GM12874 (cell line): ENCODE measurements at regions not wholly inside any gene's neighbourhood (a gene's known extent, or its start where the extent isn't known, plus 50 kb on each side); places are given as distances from the start of the nearest gene placed in this dataset.
A peak's percentile ranks its signal among the peaks of the same experiment; 100 is the strongest.

Source experiments
- CTCF ChIP-seq: IDR thresholded peaks from 2 replicates; pipeline ENCODE4 v1.5.1; 2011; ENCODE audit warnings: low read depth, mild to moderate bottlenecking, control low read depth, low read length, moderate library complexity; ENCODE audit not compliant: insufficient read depth

GRCh38 chr1:70504176-70504820 is 93.2 kb downstream of the CTH start:
- TF ChIP-seq CTCF: no peak

- TF ChIP-seq CTCF: no peak
Observed at GRCh38 chr1:70504821-70505193, 93.7 kb downstream of the CTH start.

GRCh38 chr1:70509996-70510876 is 99.2 kb downstream of the CTH start:
- TF ChIP-seq CTCF: peak; percentile 50

GRCh38 chr1:70517444-70517843 is 106.4 kb downstream of the CTH start:
- TF ChIP-seq CTCF: no peak

- TF ChIP-seq CTCF: no peak
Observed at GRCh38 chr1:70518106-70518505, 107.0 kb downstream of the CTH start.

- TF ChIP-seq CTCF: peak; percentile 73
Observed at GRCh38 chr1:70528590-70529333, 117.7 kb downstream of the CTH start.

GRCh38 chr1:70536708-70537366 is 125.8 kb downstream of the CTH start:
- TF ChIP-seq CTCF: no peak
